ENCODE measurements at regions not wholly inside any gene's neighbourhood (a gene's known extent, or its start where the extent isn't known, plus 50 kb on each side); places are given as distances from the start of the nearest gene placed in this dataset.
"Not testable (repeated sequence)": the region's sequence is repeated elsewhere in the genome, so short reads cannot be mapped to it uniquely, and the experiment has no call there.

- FAIRE-seq = no peak
Observed at GRCh38 chr3:145489011-145489410, 672.0 kb downstream of the PLOD2 start.

GRCh38 chr3:145490088-145491048, 670.6 kb downstream of the PLOD2 start:
- no peak for FAIRE-seq

GRCh38 chr3:145492456-145492855, 668.5 kb downstream of the PLOD2 start:
- FAIRE-seq = no peak

GRCh38 chr3:145517416-145517815, 643.6 kb downstream of the PLOD2 start:
- FAIRE-seq = not testable (repeated sequence)

DNA sequence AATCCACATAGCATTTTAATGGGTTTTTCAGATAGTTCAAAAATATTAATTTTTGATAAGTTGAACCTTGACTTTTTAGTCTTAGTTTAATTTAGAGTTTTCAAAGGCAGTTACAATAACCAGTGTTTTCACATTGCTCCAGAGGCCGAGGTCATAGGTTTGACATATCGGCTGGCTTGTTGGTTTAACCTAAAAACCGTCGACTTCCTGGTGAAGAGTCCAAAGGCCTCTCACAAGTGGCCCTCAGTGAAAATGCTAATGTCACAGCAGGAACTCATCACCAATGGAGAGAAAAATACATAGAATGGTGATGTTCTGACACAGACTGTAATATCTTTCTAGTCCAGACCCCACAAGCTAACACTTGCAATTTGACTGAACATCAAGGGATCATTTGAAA, 642.3 kb downstream of the PLOD2 start:
- FAIRE-seq = no peak

GRCh38 chr3:145519398-145520047, 641.5 kb downstream of the PLOD2 start:
- no peak for FAIRE-seq

DNA sequence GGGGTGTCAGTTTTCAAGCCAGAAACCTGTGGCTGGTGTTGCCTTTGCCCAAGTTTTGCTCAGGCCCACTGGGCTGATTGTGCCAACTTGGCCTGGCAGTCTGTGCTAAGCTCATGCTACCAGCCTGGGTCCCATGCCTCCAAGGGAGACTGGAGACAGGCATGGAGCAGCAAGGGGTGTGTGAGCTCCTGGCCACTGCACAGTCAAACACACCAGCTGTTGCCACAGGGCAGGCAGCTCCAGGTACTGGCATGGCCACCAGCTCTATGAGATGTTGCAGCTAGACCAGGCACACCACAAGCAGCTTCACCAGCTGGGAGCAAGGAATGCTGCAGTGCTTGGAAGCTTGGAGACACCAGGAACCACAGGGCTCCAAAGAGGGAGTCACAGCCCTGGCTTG, 638.8 kb downstream of the PLOD2 start:
- no peak for FAIRE-seq

DNA sequence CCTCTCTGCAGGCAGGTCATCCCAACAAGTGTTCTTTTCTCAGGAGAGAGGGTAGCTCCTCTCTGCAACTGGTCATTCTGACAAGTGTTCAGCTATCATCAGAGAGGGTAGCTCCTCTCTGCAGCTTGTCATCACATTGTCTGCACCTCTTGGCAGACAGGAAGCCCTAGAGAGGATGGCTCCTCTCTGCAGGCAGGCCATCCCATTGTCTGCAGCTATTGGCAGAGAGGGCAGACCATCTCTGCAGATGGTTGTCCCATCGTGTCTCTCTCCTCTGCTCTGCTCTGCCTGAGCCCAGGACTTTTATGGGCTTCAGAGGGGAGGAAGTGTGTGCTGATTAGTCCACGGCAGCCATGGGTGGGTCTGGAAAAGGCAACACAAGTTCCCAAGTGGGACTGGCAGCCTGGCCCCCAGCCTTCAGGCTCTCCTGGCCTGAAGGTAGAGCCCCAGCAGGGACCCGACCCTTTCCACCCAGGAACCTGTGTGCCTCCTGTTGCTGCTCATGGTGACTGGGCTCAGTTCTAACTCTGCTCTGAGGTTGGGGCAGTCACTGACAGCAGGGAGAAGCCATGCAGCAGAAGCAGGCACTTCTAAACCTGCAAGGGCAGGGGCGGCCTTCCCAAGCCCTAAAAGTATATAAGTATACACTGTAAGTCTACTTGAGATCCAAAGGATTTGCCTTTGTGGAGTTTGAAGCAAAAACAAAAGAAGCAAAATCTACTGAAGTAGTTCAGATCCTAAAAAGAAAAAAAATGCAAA, 637.9 kb downstream of the PLOD2 start:
- FAIRE-seq = no peak

GRCh38 chr3:145531548-145531947, 629.4 kb downstream of the PLOD2 start:
- no peak for FAIRE-seq

DNA sequence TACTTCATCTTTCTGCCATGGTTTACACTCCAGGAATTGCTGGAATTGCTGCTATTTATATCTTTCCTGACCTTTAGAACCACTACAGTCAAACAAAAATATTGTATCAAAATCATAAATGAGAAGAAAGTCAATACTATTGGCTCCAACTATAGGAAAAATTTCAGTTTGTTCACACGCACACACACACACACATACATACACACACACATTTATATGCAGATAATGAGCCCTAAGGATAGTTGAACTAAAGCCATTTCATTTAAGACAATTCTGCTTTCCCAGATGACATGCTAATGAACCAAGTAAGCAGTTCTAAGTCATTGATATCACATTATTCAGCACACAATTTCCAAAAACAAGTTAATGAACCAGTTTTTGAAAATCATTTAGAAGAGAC, 627.3 kb downstream of the PLOD2 start:
- FAIRE-seq = no peak

GRCh38 chr3:145536461-145536860, 624.5 kb downstream of the PLOD2 start:
- FAIRE-seq = no peak

DNA sequence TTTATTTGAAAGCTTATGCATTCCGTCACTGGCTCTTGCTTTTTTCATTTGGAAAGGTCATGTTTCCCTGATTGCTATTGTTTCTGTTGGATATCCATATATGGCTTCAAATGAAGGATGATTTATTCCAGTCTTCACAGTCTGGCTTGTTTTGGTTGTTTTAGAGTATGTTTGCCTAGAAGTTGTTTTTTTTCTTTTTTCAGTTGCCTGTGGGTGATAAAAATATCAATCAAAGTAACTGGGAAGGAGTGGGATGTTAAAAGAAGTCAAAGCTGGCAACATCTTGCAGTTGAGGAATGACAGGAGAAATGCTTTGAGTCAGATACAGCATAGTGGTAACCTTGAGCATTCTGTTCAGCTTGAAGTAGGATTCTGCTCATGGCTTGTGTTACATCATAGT, 610.5 kb downstream of the PLOD2 start:
- FAIRE-seq = peak; percentile 98

GRCh38 chr3:145557405-145557804, 603.6 kb downstream of the PLOD2 start:
- FAIRE-seq = peak; percentile 99

- no peak for FAIRE-seq
Observed at GRCh38 chr3:145578471-145578870, 582.5 kb downstream of the PLOD2 start.

- FAIRE-seq = no peak
Observed at GRCh38 chr3:145581694-145582093, 579.3 kb downstream of the PLOD2 start.

DNA sequence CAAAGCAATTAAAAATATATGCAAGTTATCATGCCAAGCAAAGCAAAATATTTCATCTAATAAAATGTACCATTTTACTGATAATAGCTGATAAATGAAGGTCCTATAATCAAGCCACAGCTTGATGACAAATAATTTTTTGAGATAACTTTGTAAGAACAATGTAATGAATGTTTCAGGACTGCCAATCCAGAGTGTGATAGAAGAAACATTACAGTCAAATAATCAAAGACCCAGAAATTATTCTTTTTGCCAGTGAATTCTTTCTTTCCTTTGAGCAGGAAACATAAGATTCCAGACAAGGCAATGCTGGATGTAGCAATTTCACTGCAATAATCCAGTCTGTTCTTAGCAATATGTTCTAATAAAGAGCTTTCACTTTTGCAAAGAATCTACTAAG, 556.1 kb downstream of the PLOD2 start:
- FAIRE-seq = no peak

DNA sequence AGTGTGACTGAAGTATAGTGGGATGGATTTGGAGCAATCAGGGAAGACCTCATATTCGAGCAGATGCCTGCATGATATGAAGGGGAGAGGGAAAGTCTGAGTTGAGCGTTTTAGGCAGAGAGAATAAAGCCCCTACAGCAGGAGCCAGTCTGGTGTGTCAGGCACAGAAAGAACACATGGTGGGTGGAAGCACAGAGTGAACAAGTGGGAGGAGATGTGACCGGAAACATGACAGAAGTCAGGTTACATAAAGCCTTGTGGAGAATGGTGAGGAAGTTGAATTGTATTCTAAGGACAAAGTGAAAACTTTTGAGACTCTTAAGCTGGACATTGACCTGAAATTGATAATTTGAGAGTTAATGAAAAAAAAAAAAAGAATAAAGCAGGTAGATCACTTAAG, 541.0 kb downstream of the PLOD2 start:
- FAIRE-seq = no peak

DNA sequence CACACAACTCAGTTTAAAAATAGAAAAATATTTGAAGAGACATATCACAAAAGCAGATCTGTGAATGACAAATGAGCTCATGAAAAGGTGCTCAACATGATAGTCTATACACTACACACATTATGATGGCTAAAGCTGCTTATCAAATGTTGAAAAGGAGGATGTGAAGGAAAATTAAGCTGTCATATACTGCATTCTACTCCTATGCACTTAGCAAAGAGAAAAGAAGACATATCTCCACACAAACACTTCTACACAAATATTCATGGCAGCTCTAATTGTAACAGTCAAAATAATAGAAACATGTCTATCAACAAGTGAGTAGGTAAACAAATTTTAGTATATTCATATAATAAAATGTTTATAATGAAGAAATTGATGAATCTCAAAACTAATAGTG, 540.5 kb downstream of the PLOD2 start:
- no peak for FAIRE-seq

GRCh38 chr3:145623349-145623748, 537.6 kb downstream of the PLOD2 start:
- no peak for FAIRE-seq

GRCh38 chr3:145628211-145628610, 532.8 kb downstream of the PLOD2 start:
- FAIRE-seq = no peak

GRCh38 chr3:145637105-145637504, 523.9 kb downstream of the PLOD2 start:
- FAIRE-seq = no peak

DNA sequence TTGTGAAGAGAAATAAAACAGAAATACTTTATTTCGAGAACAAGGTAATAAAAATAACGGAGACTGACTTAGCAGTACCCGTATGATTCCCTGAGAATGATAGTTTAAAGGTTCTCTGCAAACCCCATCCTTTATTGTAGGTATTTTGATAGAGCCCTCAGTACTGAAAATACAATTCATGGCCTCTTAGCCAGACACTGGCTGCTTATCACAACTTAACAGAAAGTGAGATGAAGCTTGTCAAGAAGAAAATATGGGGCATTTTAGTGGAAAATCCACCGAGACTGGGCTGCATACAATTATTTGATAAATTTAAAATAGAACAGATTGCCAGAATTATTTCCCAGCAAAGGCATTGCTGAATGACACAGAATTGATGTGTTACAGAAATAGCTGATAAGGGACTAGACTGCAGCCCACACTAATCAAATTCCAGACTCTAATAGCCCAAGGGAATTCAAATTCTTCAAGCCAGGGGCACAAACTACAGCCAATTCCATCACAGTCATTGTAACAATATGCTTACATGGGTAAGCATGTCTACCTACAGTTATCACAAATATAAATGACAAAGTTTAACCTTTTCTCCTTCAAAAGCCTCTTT, 521.9 kb downstream of the PLOD2 start:
- FAIRE-seq = no peak

- no peak for FAIRE-seq
Observed at GRCh38 chr3:145639875-145640274, 521.1 kb downstream of the PLOD2 start.

Data from endometrium (tissue), 2 donors.